SK-N-SH (cell line): ENCODE measurements at regions not wholly inside any gene's neighbourhood (a gene's known extent, or its start where the extent isn't known, plus 50 kb on each side); places are given as distances from the start of the nearest gene placed in this dataset.

Experiments used
- TF ChIP-seq, protein P1 (sequence below): fragments of 200-600 bp; sonication (generic); IDR thresholded peaks from 2 replicates; pipeline ENCODE4 v1.6.1; 2017; ENCODE audit warnings: antibody characterized with exemption, mild to moderate bottlenecking, moderate library complexity
- TF ChIP-seq, protein P2 (sequence below): IDR thresholded peaks from 2 replicates; pipeline ENCODE4 v1.4.0; 2012; ENCODE audit warnings: low read depth, borderline replicate concordance

DNA sequence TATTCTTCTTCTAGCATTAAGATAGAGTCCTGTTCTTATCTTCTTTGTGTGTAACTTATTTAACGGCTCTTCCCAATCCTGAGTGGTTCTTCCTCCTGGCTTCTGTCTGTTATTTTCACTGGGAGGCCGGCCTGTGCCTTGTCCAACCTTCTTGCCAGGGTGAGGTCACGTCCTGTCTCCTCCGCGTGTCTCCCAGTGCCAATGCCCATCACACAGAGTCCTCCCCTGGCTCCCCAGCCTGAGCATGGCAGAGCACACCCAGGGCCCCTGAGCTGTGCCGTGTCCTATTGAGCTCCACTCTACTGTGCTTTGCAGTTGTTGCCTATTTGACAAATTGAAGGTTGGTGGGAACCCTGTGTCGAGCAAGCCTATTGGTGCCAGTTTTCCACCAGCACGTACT is 487.3 kb downstream of the BRD1 start:
- TF ChIP-seq, protein P1, sequence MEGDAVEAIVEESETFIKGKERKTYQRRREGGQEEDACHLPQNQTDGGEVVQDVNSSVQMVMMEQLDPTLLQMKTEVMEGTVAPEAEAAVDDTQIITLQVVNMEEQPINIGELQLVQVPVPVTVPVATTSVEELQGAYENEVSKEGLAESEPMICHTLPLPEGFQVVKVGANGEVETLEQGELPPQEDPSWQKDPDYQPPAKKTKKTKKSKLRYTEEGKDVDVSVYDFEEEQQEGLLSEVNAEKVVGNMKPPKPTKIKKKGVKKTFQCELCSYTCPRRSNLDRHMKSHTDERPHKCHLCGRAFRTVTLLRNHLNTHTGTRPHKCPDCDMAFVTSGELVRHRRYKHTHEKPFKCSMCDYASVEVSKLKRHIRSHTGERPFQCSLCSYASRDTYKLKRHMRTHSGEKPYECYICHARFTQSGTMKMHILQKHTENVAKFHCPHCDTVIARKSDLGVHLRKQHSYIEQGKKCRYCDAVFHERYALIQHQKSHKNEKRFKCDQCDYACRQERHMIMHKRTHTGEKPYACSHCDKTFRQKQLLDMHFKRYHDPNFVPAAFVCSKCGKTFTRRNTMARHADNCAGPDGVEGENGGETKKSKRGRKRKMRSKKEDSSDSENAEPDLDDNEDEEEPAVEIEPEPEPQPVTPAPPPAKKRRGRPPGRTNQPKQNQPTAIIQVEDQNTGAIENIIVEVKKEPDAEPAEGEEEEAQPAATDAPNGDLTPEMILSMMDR, result no peak
- TF ChIP-seq, protein P2, sequence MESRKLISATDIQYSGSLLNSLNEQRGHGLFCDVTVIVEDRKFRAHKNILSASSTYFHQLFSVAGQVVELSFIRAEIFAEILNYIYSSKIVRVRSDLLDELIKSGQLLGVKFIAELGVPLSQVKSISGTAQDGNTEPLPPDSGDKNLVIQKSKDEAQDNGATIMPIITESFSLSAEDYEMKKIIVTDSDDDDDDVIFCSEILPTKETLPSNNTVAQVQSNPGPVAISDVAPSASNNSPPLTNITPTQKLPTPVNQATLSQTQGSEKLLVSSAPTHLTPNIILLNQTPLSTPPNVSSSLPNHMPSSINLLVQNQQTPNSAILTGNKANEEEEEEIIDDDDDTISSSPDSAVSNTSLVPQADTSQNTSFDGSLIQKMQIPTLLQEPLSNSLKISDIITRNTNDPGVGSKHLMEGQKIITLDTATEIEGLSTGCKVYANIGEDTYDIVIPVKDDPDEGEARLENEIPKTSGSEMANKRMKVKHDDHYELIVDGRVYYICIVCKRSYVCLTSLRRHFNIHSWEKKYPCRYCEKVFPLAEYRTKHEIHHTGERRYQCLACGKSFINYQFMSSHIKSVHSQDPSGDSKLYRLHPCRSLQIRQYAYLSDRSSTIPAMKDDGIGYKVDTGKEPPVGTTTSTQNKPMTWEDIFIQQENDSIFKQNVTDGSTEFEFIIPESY, result no peak
